Body of pancreas (tissue), 4 donors: ENCODE measurements at regions not wholly inside any gene's neighbourhood (a gene's known extent, or its start where the extent isn't known, plus 50 kb on each side); places are given as distances from the start of the nearest gene placed in this dataset.

Experiments used
- CTCF ChIP-seq, 7 experiments: fragments of 450-650 bp in 4 of 7; fragments of 200-600 bp in 3 of 7; sonication (generic) in 3 of 7; IDR thresholded peaks; one replicate each; pipeline ENCODE4 v1.5.1; 2016 to 2019; ENCODE audit warnings: antibody characterized with exemption in 7 of 7
- POLR2A ChIP-seq, 3 donors: fragments of 450-650 bp; IDR thresholded peaks; one replicate each; pipeline ENCODE4 v1.6.1; 2016; ENCODE audit warnings: antibody characterized with exemption in 3 of 3, mild to moderate bottlenecking in 2 of 3

GRCh38 chrX:21153033-21153432 is 221.2 kb upstream of the CNKSR2 start:
- TF ChIP-seq CTCF (IDR thresholded peaks at IDR 0.05) (no peak), POLR2A (IDR thresholded peaks at IDR 0.05) (no peak)
